ENCODE measurements at regions not wholly inside any gene's neighbourhood (a gene's known extent, or its start where the extent isn't known, plus 50 kb on each side); places are given as distances from the start of the nearest gene placed in this dataset.

DNA sequence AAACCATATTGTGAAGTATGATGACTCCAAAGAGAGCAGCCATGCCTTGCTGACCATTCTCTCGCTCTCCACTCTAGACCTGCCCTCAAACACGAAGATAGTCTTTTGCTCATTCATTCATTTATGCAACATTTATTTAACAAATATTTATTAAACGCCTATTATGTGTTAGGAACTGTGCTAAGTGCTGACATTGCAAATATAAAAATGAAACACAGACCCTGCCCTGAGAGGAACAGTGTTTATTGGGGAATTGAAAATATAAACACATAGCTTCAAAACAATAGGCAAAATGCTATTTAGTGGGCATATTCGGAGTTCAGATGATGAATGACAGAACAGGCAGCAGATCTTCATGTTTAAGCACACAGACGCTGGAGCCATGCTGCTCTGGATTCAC lies 213.6 kb downstream of the NUF2 start:
- TF ChIP-seq, protein P1, sequence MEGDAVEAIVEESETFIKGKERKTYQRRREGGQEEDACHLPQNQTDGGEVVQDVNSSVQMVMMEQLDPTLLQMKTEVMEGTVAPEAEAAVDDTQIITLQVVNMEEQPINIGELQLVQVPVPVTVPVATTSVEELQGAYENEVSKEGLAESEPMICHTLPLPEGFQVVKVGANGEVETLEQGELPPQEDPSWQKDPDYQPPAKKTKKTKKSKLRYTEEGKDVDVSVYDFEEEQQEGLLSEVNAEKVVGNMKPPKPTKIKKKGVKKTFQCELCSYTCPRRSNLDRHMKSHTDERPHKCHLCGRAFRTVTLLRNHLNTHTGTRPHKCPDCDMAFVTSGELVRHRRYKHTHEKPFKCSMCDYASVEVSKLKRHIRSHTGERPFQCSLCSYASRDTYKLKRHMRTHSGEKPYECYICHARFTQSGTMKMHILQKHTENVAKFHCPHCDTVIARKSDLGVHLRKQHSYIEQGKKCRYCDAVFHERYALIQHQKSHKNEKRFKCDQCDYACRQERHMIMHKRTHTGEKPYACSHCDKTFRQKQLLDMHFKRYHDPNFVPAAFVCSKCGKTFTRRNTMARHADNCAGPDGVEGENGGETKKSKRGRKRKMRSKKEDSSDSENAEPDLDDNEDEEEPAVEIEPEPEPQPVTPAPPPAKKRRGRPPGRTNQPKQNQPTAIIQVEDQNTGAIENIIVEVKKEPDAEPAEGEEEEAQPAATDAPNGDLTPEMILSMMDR (IDR thresholded peaks at IDR 0.05), result no peak

DNA sequence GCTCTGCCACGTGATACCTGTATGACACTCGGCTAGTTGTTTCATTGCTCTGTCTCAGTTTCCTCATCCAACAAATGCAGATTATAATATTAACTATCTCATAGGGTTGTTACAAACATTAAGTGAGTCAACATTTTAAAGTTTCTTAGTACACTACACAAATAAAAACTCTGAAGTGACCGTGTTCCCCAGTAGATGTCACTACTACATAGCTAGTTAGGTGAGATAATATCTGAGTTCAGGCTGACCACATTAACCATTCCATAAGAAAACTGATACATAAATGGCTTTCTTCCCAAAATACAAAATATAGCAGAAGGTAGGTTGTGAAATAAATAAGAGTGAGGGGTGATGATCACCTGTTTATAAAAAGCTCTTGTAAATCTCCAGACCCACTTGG lies 214.1 kb downstream of the NUF2 start:
- TF ChIP-seq, protein P1 (IDR thresholded peaks at IDR 0.05), result peak; percentile 75; the same call in 1 of the 2 replicates

DNA sequence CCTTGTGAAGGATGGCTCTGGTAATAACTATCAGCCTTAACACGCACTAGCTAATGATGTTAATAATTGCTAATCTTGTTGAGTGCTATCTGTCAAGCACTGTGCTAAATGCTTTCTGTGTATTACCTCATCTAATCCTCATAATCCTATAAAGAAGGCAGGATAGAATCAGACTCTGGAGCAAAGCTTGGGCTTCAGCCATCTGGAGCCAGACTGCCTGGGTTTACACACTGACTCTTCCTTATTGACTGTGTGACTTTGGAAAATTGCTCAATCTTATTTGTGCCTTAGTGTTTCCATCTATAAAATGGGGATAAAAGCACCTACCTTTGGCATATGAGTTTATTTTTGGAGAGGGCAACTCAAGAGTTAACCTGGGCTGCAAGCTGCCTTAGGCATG lies 216.1 kb downstream of the NUF2 start:
- TF ChIP-seq, protein P1 (IDR thresholded peaks at IDR 0.05), result no peak

DNA sequence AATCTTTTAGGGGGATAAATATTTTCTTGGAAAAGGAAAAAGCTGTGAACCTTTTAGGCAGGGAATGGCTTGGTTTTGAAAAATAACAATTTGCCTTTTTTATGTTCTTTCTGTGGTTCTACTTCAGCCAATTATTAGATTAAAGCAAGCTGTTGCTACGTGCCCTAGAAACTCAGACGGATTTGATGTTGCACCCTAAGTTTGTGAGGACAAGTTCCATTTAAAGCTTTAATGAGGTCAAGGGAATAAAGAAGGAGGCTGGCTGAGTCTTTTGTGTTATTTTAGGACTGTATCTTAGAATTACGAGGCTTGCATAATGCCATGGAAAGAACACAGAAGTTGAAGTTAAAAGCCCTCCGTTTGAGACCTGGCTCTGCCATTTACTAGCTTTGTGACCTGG lies 216.9 kb downstream of the NUF2 start:
- TF ChIP-seq, protein P1 (IDR thresholded peaks at IDR 0.05), result no peak

DNA sequence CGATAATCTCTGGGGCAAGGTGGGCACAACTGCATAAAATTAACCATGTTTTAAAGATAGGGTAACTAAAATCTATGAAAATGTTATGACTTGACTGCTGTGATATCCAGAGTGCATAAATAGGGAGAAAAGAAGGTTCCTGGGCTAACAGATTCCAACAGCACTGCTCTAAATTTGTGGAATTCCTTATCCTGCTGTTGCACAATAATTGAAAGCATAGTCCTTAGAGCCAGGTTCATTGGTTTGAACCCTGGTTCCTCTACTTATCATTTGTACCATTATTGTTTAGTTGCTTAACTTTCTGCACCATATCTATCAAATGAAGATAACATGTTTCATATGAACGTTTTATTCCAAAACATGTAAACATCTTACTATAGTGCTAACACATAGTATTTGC lies 219.0 kb downstream of the NUF2 start:
- TF ChIP-seq, protein P1 (IDR thresholded peaks at IDR 0.05), result no peak

DNA sequence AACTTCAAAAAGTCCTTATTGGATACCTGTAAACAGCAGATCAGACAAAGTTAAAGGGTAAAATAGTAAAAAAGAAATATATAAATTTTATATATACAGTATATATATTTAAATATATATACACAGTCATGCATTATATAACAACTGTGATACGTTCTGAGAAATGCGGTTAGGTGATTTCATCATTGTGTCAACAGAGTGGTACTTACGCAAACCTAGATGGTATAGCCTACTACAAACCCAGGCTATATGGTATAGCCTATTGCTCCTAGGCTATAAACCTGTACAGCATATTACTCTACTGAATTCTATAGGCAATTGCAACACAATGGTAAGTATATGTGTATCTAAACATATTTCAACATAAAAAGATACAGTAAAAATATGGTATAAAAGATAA lies 222.7 kb downstream of the NUF2 start:
- TF ChIP-seq, protein P1 (IDR thresholded peaks at IDR 0.05), result no peak

GRCh38 chr1:163558162-163558561 lies 236.4 kb downstream of the NUF2 start:
- TF ChIP-seq, protein P1 (IDR thresholded peaks at IDR 0.05), result no peak

DNA sequence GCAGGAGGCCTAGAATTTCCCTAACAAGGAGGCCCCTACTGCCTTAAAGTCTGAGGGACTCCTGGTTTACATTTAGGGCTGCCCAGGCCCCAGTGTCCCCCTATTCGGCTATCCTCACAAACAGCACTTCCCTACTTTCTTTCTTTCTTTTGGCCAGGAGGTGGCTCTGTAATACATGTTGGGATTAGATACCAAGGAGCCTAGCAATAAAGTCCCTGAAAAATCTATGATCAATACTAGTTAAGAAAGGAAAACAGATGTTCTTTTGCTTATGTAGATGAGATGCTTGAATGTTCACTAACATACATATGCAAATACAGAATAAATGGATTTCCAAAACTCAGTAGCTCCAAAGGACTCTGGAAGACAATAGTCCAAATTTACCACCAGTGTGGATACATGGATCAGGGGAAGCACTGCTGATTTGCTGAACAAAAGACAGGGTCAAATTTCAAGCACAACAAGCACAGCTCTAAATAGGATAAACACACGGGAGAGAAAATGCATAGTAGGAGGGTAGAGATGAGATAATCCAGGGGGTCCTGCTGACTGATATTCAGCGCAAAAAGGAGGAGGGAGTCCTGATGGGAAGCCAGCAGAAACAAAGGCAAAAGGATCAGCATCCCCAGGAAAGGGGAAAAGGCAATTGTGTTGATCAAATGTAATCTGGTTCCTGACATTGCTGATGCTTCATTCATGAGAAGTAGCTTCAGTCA lies 240.0 kb downstream of the NUF2 start:
- TF ChIP-seq, protein P1 (IDR thresholded peaks at IDR 0.05), result peak; percentile 68

Measured in LNCAP (cell line).